DND-41 (cell line): ENCODE measurements at regions not wholly inside any gene's neighbourhood (a gene's known extent, or its start where the extent isn't known, plus 50 kb on each side); places are given as distances from the start of the nearest gene placed in this dataset.

ENCODE experiments used
- EZH2 ChIP-seq: IDR thresholded peaks from 3 replicates; pipeline ENCODE4 v1.6.1; 2012; ENCODE audit warnings: borderline replicate concordance, low read depth, mild to moderate bottlenecking, moderate library complexity, low read length, inconsistent platforms; ENCODE audit not compliant: severe bottlenecking
- TF ChIP-seq, protein P1 (sequence below): IDR thresholded peaks from 2 replicates; pipeline ENCODE4 v1.5.1; 2012; ENCODE audit warnings: borderline replicate concordance, low read length, moderate library complexity, mild to moderate bottlenecking; ENCODE audit not compliant: poor library complexity, severe bottlenecking; ENCODE audit errors: extremely low read depth

DNA sequence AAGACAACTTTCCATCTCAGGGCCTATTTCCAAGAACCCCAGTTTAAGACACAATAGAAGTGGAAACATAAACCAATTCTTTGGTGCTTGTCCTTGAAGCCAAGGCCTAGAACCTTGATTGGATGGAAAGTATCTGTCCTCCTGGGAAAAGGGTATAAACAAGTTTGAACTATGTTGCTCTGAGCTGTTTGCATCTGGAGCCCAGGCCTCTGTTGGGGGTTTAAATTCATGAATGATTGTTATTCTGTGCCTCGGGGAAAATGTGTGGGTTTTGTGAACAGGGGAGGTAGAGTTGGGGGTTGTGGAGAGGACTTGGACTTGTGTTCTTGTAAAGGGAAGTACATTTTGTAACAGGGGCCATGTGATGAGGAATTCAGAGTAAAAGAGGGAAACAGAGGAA, 406.1 kb downstream of the SLC4A3 start:
- TF ChIP-seq, protein P1, sequence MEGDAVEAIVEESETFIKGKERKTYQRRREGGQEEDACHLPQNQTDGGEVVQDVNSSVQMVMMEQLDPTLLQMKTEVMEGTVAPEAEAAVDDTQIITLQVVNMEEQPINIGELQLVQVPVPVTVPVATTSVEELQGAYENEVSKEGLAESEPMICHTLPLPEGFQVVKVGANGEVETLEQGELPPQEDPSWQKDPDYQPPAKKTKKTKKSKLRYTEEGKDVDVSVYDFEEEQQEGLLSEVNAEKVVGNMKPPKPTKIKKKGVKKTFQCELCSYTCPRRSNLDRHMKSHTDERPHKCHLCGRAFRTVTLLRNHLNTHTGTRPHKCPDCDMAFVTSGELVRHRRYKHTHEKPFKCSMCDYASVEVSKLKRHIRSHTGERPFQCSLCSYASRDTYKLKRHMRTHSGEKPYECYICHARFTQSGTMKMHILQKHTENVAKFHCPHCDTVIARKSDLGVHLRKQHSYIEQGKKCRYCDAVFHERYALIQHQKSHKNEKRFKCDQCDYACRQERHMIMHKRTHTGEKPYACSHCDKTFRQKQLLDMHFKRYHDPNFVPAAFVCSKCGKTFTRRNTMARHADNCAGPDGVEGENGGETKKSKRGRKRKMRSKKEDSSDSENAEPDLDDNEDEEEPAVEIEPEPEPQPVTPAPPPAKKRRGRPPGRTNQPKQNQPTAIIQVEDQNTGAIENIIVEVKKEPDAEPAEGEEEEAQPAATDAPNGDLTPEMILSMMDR = no peak
- TF ChIP-seq EZH2 = no peak
